ENCODE measurements at regions not wholly inside any gene's neighbourhood (a gene's known extent, or its start where the extent isn't known, plus 50 kb on each side); places are given as distances from the start of the nearest gene placed in this dataset.

DNA sequence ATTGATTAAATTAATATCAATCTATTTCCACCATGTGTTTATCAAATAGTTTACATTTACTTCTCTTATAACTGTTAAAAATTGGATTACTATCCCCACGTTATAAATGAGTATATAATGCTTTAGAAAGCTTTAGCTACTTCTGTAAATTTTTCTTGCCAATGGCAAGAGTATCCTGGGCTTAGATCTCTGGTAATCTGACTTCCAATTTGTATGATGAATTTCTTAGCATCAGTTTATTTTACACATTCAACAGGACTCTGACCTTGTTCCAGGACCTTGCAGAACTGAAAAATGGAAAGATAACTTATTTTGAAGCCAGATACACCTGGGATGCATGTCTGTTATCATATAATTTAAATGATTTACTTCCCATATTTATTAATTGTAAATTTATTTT lies 2759.4 kb downstream of the PCDH9 start:
- WGBS, 2 donors = 61 to 77% methylated on average over 1 of the region's 1 CpG
- Histone ChIP-seq H3K4me3 (replicated peaks in 1 of 3) (no peak overlapping the region), H3K36me3 (no peaks in the 10 kb centered on the region), H3K4me1 (no peaks in the 10 kb centered on the region), H3K9me3 (no peaks in the 10 kb centered on the region), H3K27ac (no peak overlapping the region), H3K27me3 (no peaks in the 10 kb centered on the region)
- intact Hi-C loops (cut with DNase I) = no loop called here
- DNase-seq = no peak
- no peak for TF ChIP-seq POLR2A (IDR thresholded peaks at IDR 0.05)
- TF ChIP-seq, protein P1, sequence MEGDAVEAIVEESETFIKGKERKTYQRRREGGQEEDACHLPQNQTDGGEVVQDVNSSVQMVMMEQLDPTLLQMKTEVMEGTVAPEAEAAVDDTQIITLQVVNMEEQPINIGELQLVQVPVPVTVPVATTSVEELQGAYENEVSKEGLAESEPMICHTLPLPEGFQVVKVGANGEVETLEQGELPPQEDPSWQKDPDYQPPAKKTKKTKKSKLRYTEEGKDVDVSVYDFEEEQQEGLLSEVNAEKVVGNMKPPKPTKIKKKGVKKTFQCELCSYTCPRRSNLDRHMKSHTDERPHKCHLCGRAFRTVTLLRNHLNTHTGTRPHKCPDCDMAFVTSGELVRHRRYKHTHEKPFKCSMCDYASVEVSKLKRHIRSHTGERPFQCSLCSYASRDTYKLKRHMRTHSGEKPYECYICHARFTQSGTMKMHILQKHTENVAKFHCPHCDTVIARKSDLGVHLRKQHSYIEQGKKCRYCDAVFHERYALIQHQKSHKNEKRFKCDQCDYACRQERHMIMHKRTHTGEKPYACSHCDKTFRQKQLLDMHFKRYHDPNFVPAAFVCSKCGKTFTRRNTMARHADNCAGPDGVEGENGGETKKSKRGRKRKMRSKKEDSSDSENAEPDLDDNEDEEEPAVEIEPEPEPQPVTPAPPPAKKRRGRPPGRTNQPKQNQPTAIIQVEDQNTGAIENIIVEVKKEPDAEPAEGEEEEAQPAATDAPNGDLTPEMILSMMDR (IDR thresholded peaks at IDR 0.05) = no peak

DNA sequence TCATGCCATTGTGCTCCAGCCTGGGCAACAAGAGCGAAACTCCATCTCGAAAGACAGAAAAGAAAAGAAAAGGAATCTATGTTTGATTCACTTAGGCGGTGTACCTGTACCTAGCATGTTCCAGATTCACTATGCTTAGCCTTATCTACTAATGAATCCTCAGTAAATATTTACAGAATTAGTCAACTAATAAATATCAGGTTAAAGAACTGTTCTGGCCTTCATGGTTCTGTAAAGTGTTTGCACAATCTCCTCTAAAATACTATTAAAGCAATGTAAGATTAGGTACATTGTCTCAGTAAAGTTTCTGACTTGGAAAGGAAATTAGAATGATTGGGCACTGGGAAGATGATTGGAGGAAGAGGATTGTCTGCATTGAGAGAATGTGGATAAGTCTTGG lies 2770.4 kb downstream of the PCDH9 start:
- Histone ChIP-seq H3K9me3 (no peaks in the 10 kb centered on the region), H3K36me3 (no peaks in the 10 kb centered on the region), H3K4me3 (replicated peaks in 1 of 3) (no peak overlapping the region), H3K27ac (no peak overlapping the region), H3K4me1 (no peaks in the 10 kb centered on the region), H3K27me3 (no peaks in the 10 kb centered on the region)
- no peak for DNase-seq
- no peak for TF ChIP-seq POLR2A (IDR thresholded peaks at IDR 0.05)
- TF ChIP-seq, protein P1 (IDR thresholded peaks at IDR 0.05) = no peak
- 94 to 98% methylated on average over 3 of the region's 3 CpGs for WGBS, 2 donors
- intact Hi-C loops (cut with DNase I) = no loop called here

DNA sequence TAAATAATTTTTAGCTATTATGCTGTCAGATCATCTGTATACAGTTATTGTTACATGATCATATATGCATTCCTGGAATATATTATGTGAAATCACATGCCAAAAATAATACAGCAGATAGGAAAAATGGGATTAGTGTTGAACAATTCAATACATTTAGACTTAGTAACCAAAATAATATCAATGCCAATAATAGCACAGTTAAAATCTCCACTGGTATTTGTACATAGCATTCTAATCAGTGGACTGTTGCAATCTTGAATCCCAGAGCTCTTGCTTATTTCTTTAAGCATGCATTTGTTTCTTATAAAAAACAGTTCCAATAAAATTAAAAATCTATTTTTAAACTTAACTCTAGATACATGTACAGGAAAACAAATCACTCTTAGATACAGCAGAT lies 2772.2 kb downstream of the PCDH9 start:
- no peak for TF ChIP-seq POLR2A (IDR thresholded peaks at IDR 0.05)
- TF ChIP-seq, protein P1 (IDR thresholded peaks at IDR 0.05) = no peak
- no peak overlapping the region for H3K27ac ChIP-seq
- H3K9me3 ChIP-seq = no peaks in the 10 kb centered on the region
- no peak overlapping the region for H3K4me3 ChIP-seq (replicated peaks in 1 of 3)
- H3K4me1 ChIP-seq = no peaks in the 10 kb centered on the region
- no peaks in the 10 kb centered on the region for H3K27me3 ChIP-seq
- no peaks in the 10 kb centered on the region for H3K36me3 ChIP-seq
- intact Hi-C loops (cut with DNase I) = no loop called here
- no peak for DNase-seq

DNA sequence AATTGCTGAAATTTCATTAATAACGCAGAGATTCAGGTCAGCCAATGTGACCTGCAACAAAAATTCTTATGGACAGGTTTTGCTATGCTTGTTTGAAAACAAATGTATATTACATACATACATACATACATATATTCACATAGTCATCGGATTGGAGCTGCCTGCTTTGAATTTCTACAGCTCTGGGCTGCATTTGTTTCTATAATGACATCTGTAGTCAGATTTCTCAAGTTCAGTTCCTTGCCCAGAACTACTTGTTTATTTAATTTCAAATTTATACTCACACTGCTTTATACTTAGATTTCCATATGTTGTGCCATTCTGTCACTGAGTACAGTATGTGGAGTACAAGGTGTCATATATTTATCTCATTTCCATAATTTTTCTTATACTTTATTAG lies 2775.0 kb downstream of the PCDH9 start:
- no peak for DNase-seq
- no peaks in the 10 kb centered on the region for H3K36me3 ChIP-seq
- no peak overlapping the region for H3K4me3 ChIP-seq (replicated peaks in 1 of 3)
- WGBS, 2 donors = 83 to 92% methylated on average over 2 of the region's 2 CpGs
- TF ChIP-seq, protein P1 (IDR thresholded peaks at IDR 0.05) = no peak
- no peaks in the 10 kb centered on the region for H3K9me3 ChIP-seq
- no peaks in the 10 kb centered on the region for H3K4me1 ChIP-seq
- no peaks in the 10 kb centered on the region for H3K27me3 ChIP-seq
- H3K27ac ChIP-seq = no peak overlapping the region
- intact Hi-C loops (cut with DNase I) = no loop called here

DNA sequence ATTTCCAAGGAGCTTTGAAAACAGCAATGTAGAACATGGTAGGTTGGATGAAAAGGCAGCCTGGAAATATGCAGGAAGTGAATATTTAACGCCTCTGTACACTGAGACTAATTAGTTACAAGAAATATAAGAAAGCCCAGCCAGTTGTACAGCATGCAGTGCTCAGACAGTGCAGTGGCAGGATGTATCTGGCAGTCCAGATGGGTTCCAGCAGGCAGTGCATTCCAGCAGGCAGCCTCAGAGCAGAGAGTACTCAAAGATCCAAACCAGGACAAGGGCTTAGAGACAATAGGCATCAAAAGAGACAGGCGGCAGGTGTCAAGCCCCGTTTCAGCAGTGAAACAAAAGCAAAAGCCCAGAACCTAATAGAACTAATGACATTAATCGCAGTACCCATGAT lies 2776.3 kb downstream of the PCDH9 start:
- 62 to 71% methylated on average over 4 of the region's 4 CpGs for WGBS, 2 donors
- H3K36me3 ChIP-seq = no peaks in the 10 kb centered on the region
- TF ChIP-seq POLR2A (IDR thresholded peaks at IDR 0.05) = no peak
- TF ChIP-seq, protein P1 (IDR thresholded peaks at IDR 0.05) = no peak
- no peak overlapping the region for H3K4me3 ChIP-seq (replicated peaks in 1 of 3)
- no peaks in the 10 kb centered on the region for H3K27me3 ChIP-seq
- no peak overlapping the region for H3K27ac ChIP-seq
- intact Hi-C loops (cut with DNase I) = no loop called here
- no peaks in the 10 kb centered on the region for H3K4me1 ChIP-seq
- no peaks in the 10 kb centered on the region for H3K9me3 ChIP-seq
- no peak for DNase-seq
